IMR-90 (cell line): ENCODE measurements at regions not wholly inside any gene's neighbourhood (a gene's known extent, or its start where the extent isn't known, plus 50 kb on each side); places are given as distances from the start of the nearest gene placed in this dataset.

Experiments
- ATAC-seq: fragments of 200-7000 bp; cut with Tn5 transposase; 2 replicates; pipeline ENCODE4 v1.9.1; 2020; ENCODE audit warnings: low read depth, mild to moderate bottlenecking, moderate library complexity
- BruUV-seq: library from RNA; stranded (reverse); fragments of 400-500 nt; replicated peaks from 2 replicates; lab custom pipeline; 2021; lab: Mats Ljungman, UMichigan
- CTCF ChIA-PET: fragments of 300-600 bp; formaldehyde crosslinking; extraction: SDS; loops from one replicate; lab custom pipeline; 2021; ENCODE audit warnings: antibody characterized with exemption; lab: Yijun Ruan, JAX
- POLR2A ChIA-PET: fragments of 300-600 bp; sonication (Branson Sonifier 250); formaldehyde crosslinking; loops from one replicate; lab custom pipeline; 2022; ENCODE audit warnings: antibody characterized with exemption; ENCODE audit not compliant: unreplicated experiment; lab: Charles Lee
- DNase-seq: peaks from one replicate; pipeline ENCODE4 v3.0.0; 2013
- H2AFZ ChIP-seq: replicated peaks from 2 replicates; pipeline ENCODE3; 2013; ENCODE audit warnings: low read length, mild to moderate bottlenecking; ENCODE audit not compliant: poor library complexity
- H2AK5ac ChIP-seq: 2 replicates; pipeline ENCODE4 v1.6.1; 2013; ENCODE audit warnings: low read depth, low read length, inconsistent platforms
- H2AK9ac ChIP-seq: replicated peaks from 2 replicates; pipeline ENCODE3; 2013; ENCODE audit warnings: mild to moderate bottlenecking, low read depth, low read length, moderate library complexity; ENCODE audit not compliant: poor library complexity
- H2BK120ac ChIP-seq: 2 replicates; pipeline ENCODE4 v1.6.1; 2013; ENCODE audit warnings: low read depth, low read length, inconsistent platforms
- H2BK15ac ChIP-seq: 3 replicates; pipeline ENCODE4 v1.6.1; 2013; ENCODE audit warnings: low read depth, low read length, inconsistent platforms
- H2BK20ac ChIP-seq: 2 replicates; pipeline ENCODE4 v1.6.1; 2013; ENCODE audit warnings: low read depth, mild to moderate bottlenecking, inconsistent platforms, low read length, moderate library complexity
- H2BK5ac ChIP-seq: 2 replicates; pipeline ENCODE4 v1.6.1; 2013; ENCODE audit warnings: mild to moderate bottlenecking, low read depth, low read length, inconsistent platforms; ENCODE audit not compliant: poor library complexity, severe bottlenecking
- H3K14ac ChIP-seq: replicated peaks from 2 replicates; pipeline ENCODE4 v1.6.1; 2013; ENCODE audit warnings: low read depth, low read length, inconsistent platforms
- H3K18ac ChIP-seq: 2 replicates; pipeline ENCODE4 v1.6.1; 2013; ENCODE audit warnings: low read depth, low read length, control low read depth
- H3K23ac ChIP-seq: 2 replicates; pipeline ENCODE4 v1.6.1; 2013; ENCODE audit warnings: low read depth, low read length, inconsistent platforms
- H3K27ac ChIP-seq: 2 replicates; pipeline ENCODE4 v1.5.1; 2013; ENCODE audit warnings: mild to moderate bottlenecking, control low read depth, low read length; ENCODE audit not compliant: insufficient read depth
- H3K27me3 ChIP-seq: 2 replicates; pipeline ENCODE4 v1.6.1; 2013; ENCODE audit warnings: low read length; ENCODE audit not compliant: control insufficient read depth, insufficient read depth
- H3K36me3 ChIP-seq: 2 replicates; pipeline ENCODE4 v1.6.1; 2013; ENCODE audit warnings: low read length, mixed read lengths; ENCODE audit not compliant: control insufficient read depth, insufficient read depth
- H3K4ac ChIP-seq: 2 replicates; pipeline ENCODE4 v1.6.1; 2013; ENCODE audit warnings: low read depth, low read length, inconsistent platforms
- H3K4me1 ChIP-seq: 2 replicates; pipeline ENCODE4 v1.6.1; 2013; ENCODE audit warnings: low read length, mixed read lengths; ENCODE audit not compliant: control insufficient read depth, insufficient read depth
- H3K4me2 ChIP-seq: 2 replicates; pipeline ENCODE4 v1.6.1; 2013; ENCODE audit warnings: low read depth, mild to moderate bottlenecking, control low read depth, low read length, moderate library complexity
- H3K4me3 ChIP-seq: 2 replicates; pipeline ENCODE4 v1.5.1; 2013; ENCODE audit warnings: low read depth, mild to moderate bottlenecking, control low read depth, low read length, moderate library complexity; ENCODE audit not compliant: insufficient read depth
- H3K56ac ChIP-seq: 2 replicates; pipeline ENCODE4 v1.6.1; 2013; ENCODE audit warnings: low read length, inconsistent platforms; ENCODE audit not compliant: insufficient read depth; ENCODE audit errors: extremely low read depth
- H3K79me1 ChIP-seq, 2 experiments: 2 replicates each; pipeline ENCODE4 v1.6.1; 2013; ENCODE audit warnings: low read length in 2 of 2, inconsistent platforms in 1 of 2, low read depth in 1 of 2
- H3K9ac ChIP-seq: 2 replicates; pipeline ENCODE4 v1.6.1; 2013; ENCODE audit warnings: low read depth, low read length, control low read depth
- H3K9me1 ChIP-seq: 2 replicates; pipeline ENCODE4 v1.6.1; 2013; ENCODE audit warnings: low read length, inconsistent platforms; ENCODE audit not compliant: insufficient read depth
- H3K9me3 ChIP-seq: 2 replicates; pipeline ENCODE4 v1.6.1; 2013; ENCODE audit warnings: low read length; ENCODE audit not compliant: control insufficient read depth, insufficient read depth
- H4K20me1 ChIP-seq: 2 replicates; pipeline ENCODE4 v1.6.1; 2013; ENCODE audit warnings: low read length, inconsistent platforms; ENCODE audit not compliant: insufficient read depth
- H4K5ac ChIP-seq: 2 replicates; pipeline ENCODE4 v1.6.1; 2013; ENCODE audit warnings: mild to moderate bottlenecking, low read depth, low read length, control low read depth
- H4K8ac ChIP-seq, 2 experiments: 2 replicates each; pipeline ENCODE4 v1.6.1; 2013; ENCODE audit warnings: low read depth in 2 of 2, low read length in 2 of 2, control low read depth in 1 of 2, inconsistent platforms in 1 of 2
- H4K91ac ChIP-seq: 2 replicates; pipeline ENCODE4 v1.6.1; 2013; ENCODE audit warnings: low read depth, low read length, inconsistent platforms; ENCODE audit not compliant: insufficient read depth
- BHLHE40 ChIP-seq: fragments of 150-350 bp; IDR thresholded peaks from 2 replicates; pipeline ENCODE4 v1.6.1; 2016; ENCODE audit warnings: mild to moderate bottlenecking, low read depth, low read length
- CEBPB ChIP-seq: IDR thresholded peaks from 2 replicates; pipeline ENCODE4 v1.6.1; 2012; ENCODE audit warnings: low read depth, low read length, improper control_type of control experiment
- CHD1 ChIP-seq: IDR thresholded peaks from 2 replicates; pipeline ENCODE4 v1.6.1; 2012; ENCODE audit warnings: low read depth, low read length, improper control_type of control experiment
- CTCF ChIP-seq: conservative IDR thresholded peaks from 2 replicates; pipeline ENCODE4 v1.5.1; 2012; ENCODE audit warnings: mild to moderate bottlenecking, low read depth, low read length, improper control_type of control experiment
- FOS ChIP-seq: fragments of 150-350 bp; IDR thresholded peaks from 2 replicates; pipeline ENCODE4 v1.6.1; 2016; ENCODE audit warnings: low read depth, low read length
- MAFK ChIP-seq: IDR thresholded peaks from 2 replicates; pipeline ENCODE4 v1.6.1; 2012; ENCODE audit warnings: low read depth, low read length, improper control_type of control experiment
- MAZ ChIP-seq: IDR thresholded peaks from 2 replicates; pipeline ENCODE4 v1.6.1; 2012; ENCODE audit warnings: low read depth, mild to moderate bottlenecking, low read length, improper control_type of control experiment, moderate library complexity, borderline replicate concordance
- MXI1 ChIP-seq: IDR thresholded peaks from 2 replicates; pipeline ENCODE4 v1.6.1; 2012; ENCODE audit warnings: low read depth, mild to moderate bottlenecking, low read length, moderate library complexity, borderline replicate concordance
- NFE2L2 ChIP-seq: fragments of 150-350 bp; IDR thresholded peaks from 2 replicates; pipeline ENCODE4 v1.6.1; 2016; ENCODE audit warnings: low read depth, mild to moderate bottlenecking, low read length
- POLR2A ChIP-seq: IDR thresholded peaks from 2 replicates; pipeline ENCODE4 v1.6.1; 2012; ENCODE audit warnings: mild to moderate bottlenecking, low read depth, low read length
- RAD21 ChIP-seq: IDR thresholded peaks from 2 replicates; pipeline ENCODE4 v1.6.1; 2012; ENCODE audit warnings: low read length, improper control_type of control experiment
- RCOR1 ChIP-seq: IDR thresholded peaks from 2 replicates; pipeline ENCODE4 v1.6.1; 2012; ENCODE audit warnings: mild to moderate bottlenecking, low read length, improper control_type of control experiment; ENCODE audit not compliant: insufficient replicate concordance
- RFX5 ChIP-seq: IDR thresholded peaks from 2 replicates; pipeline ENCODE4 v1.8.0; 2012; ENCODE audit warnings: low read depth, mild to moderate bottlenecking, low read length, moderate library complexity
- SMC3 ChIP-seq: fragments of 150-350 bp; IDR thresholded peaks from 2 replicates; pipeline ENCODE4 v1.6.1; 2016; ENCODE audit warnings: low read depth, mild to moderate bottlenecking, antibody characterized with exemption, low read length, moderate library complexity
- USF2 ChIP-seq: fragments of 150-350 bp; IDR thresholded peaks from 2 replicates; pipeline ENCODE4 v1.6.1; 2017; ENCODE audit warnings: mild to moderate bottlenecking, antibody characterized with exemption, low read length, low read depth
- WGBS, 2 experiments: methylation state at CpG; one replicate each; pipeline versions ENCODE4 v1.1.5 to v1.1.7; 2013; ENCODE audit warnings: missing lambda C conversion rate in 2 of 2; ENCODE audit not compliant: insufficient read length in 1 of 2; ENCODE audit errors: extremely low coverage in 2 of 2; 5-methylcytosine and 5-hydroxymethylcytosine counted together
- dilution Hi-C: fragments of 300-500 bp; cut with HindIII; formaldehyde crosslinking; loops from one replicate; pipeline ENCODE4 v1.14.3; 2018; ENCODE audit warnings: low sequenced_read_pairs; ENCODE audit not compliant: unreplicated experiment
- in situ Hi-C: fragments of 300-500 bp; cut with MboI; formaldehyde crosslinking; loops from 3 replicates; pipeline ENCODE4 v1.14.3; 2019; ENCODE audit warnings: low sequenced_read_pairs, inconsistent platforms, mixed read lengths
- intact Hi-C: fragments of 100-400 bp; cut with micrococcal nuclease; formaldehyde crosslinking; loops from 2 replicates; pipeline ENCODE4 v1.10.0; 2022

GRCh38 chr15:96087180-96087884 lies 243.2 kb upstream of the NR2F2 start:
- DNase-seq (no peak), ATAC-seq (peak; percentile 38; the same call in 1 of the 2 replicates)
- in situ Hi-C loops (no loop called here), intact Hi-C loops (no loop called here), dilution Hi-C loops (no loop called here)
- Histone ChIP-seq H3K27ac (peak overlapping the region; percentile 11; the same call in 1 of the 2 replicates), H3K18ac (peak overlapping the region; percentile 85), H3K14ac (no peak overlapping the region), H4K8ac (peak overlapping the region in 1 of 2 experiments; percentile 14; a peak in 1 of 4 replicates), H2BK20ac (peak overlapping the region; percentile 79), H2AFZ (no peak overlapping the region), H2BK5ac (no peak overlapping the region), H4K20me1 (no peaks in the 10 kb centered on the region), H3K4me2 (peak overlapping the region; percentile 57; the same call in 1 of the 2 replicates), H4K5ac (peak overlapping the region; percentile 63; the same call in 1 of the 2 replicates), H2AK5ac (no peak overlapping the region), H3K36me3 (no peaks in the 10 kb centered on the region), H3K9me1 (no peaks in the 10 kb centered on the region; the same call in 1 of the 2 replicates), H3K23ac (no peak overlapping the region), H2BK15ac (no peak overlapping the region; the same call in 2 of the 3 replicates), H3K27me3 (no peaks in the 10 kb centered on the region), H3K4me1 (peaks cover 11% of the 10 kb centered on the region), H3K56ac (no peak overlapping the region), H4K91ac (peak overlapping the region; percentile 60; the same call in 1 of the 2 replicates), H3K4ac (peak overlapping the region; percentile 68; the same call in 1 of the 2 replicates), H3K9ac (no peak overlapping the region), H3K9me3 (no peaks in the 10 kb centered on the region), H3K79me1 (no peaks in the 10 kb centered on the region), H2BK120ac (peak overlapping the region; percentile 74), H2AK9ac (no peak overlapping the region), H3K4me3 (no peak overlapping the region)
- WGBS, 2 experiments: 17% methylated on average over 1 of the region's 2 CpGs; no CpG with 5 or more reads in 1 of the 2 experiments
- POLR2A ChIA-PET: no interaction called here
- CTCF ChIA-PET: no interaction called here
- no TSS peak for BruUV-seq
- TF ChIP-seq MAFK (no peak), MXI1 (no peak), CHD1 (no peak), CTCF (no peak), POLR2A (no peak), RAD21 (no peak), RCOR1 (no peak), BHLHE40 (no peak), NFE2L2 (no peak), SMC3 (no peak), RFX5 (no peak), USF2 (no peak), MAZ (no peak), CEBPB (no peak), FOS (no peak)
